Gastroesophageal sphincter (tissue), 4 donors: ENCODE measurements at regions not wholly inside any gene's neighbourhood (a gene's known extent, or its start where the extent isn't known, plus 50 kb on each side); places are given as distances from the start of the nearest gene placed in this dataset.

Experiments
- ATAC-seq: fragments of 150-250 bp; one replicate; pipeline ENCODE4 v1.9.1; 2016; ENCODE audit warnings: mild to moderate bottlenecking, moderate library complexity
- H3K27ac ChIP-seq, 4 donors: fragments of 200-600 bp; sonication (generic) in 3 of 4; 1 replicate in 3 of 4; 2 replicates in 1 of 4; pipeline ENCODE4 v1.5.1; 2016 to 2019
- H3K27me3 ChIP-seq: fragments of 200-600 bp; sonication (generic); one replicate; pipeline ENCODE4 v1.5.1; 2019
- H3K36me3 ChIP-seq, 2 donors: fragments of 200-600 bp; sonication (generic); one replicate each; pipeline ENCODE4 v1.5.1; 2019; ENCODE audit warnings: control low read depth in 1 of 2
- H3K4me1 ChIP-seq, 3 donors: fragments of 200-600 bp; sonication (generic); 1 replicate in 2 of 3; 2 replicates in 1 of 3; pipeline ENCODE4 v1.5.1; 2016 to 2019; ENCODE audit warnings: control low read depth in 2 of 3
- H3K4me3 ChIP-seq, 2 donors: fragments of 200-600 bp; sonication (generic); one replicate each; pipeline ENCODE4 v1.5.1; 2019; ENCODE audit warnings: mild to moderate bottlenecking in 1 of 2, moderate library complexity in 1 of 2
- H3K9me3 ChIP-seq, 3 donors: fragments of 200-600 bp; sonication (generic); one replicate each; pipeline ENCODE4 v1.5.1; 2017 to 2019; ENCODE audit warnings: control low read depth in 2 of 3
- EP300 ChIP-seq: sonication (generic); formaldehyde crosslinking; IDR thresholded peaks from one replicate; pipeline ENCODE4 v1.6.1; 2017; ENCODE audit warnings: antibody characterized with exemption, mild to moderate bottlenecking
- POLR2A ChIP-seq, 2 donors: fragments of 450-650 bp; IDR thresholded peaks; one replicate each; pipeline ENCODE4 v1.6.1; 2017; ENCODE audit warnings: antibody characterized with exemption in 2 of 2, mild to moderate bottlenecking in 2 of 2, moderate library complexity in 1 of 2
- POLR2AphosphoS5 ChIP-seq: sonication (generic); formaldehyde crosslinking; IDR thresholded peaks from one replicate; pipeline ENCODE4 v1.6.1; 2017; ENCODE audit warnings: antibody characterized with exemption
- WGBS, 2 donors: methylation state at CpG; one replicate each; pipeline ENCODE4 v1.1.5; 2018; ENCODE audit warnings: low coverage in 1 of 2; 5-methylcytosine and 5-hydroxymethylcytosine counted together
- TF ChIP-seq, protein P1 (sequence below), 4 experiments: fragments of 200-600 bp in 2 of 4; fragments of 450-650 bp in 2 of 4; sonication (generic) in 1 of 4; IDR thresholded peaks; one replicate each; pipeline ENCODE4 v1.5.1; 2017 to 2019; ENCODE audit warnings: antibody characterized with exemption in 4 of 4, mild to moderate bottlenecking in 2 of 4, moderate library complexity in 2 of 4

DNA sequence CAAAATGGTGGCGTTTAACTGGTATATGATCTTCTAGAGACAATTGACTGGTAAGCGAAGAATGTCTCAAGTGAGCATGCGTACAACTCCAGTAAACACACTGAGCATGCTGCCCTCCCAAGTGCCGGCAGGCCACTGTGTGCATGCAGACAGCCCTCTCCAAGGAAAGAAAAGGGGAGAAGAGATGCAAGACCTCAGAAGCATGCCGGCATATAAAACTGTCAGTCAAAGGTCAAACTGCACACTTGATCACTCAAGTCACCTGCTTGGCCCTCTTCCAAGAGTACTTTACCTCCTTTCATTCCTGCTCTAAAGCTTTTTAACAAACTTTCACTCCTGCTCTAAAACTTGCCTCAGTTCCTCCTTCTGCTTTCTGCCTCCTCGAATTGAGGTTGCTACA, 910.2 kb downstream of the TAF11L14 start:
- Histone ChIP-seq H3K9me3 (peaks cover 0 to 12% (median 0%) of the 10 kb centered on the region in 3 donors), H3K36me3 (no peaks in the 10 kb centered on the region), H3K4me1 (no peaks in the 10 kb centered on the region), H3K27me3 (no peaks in the 10 kb centered on the region), H3K4me3 (no peak overlapping the region), H3K27ac (no peak overlapping the region)
- no peak for ATAC-seq
- 69 to 70% methylated on average over 6 of the region's 6 CpGs for WGBS, 2 donors
- TF ChIP-seq, protein P1, sequence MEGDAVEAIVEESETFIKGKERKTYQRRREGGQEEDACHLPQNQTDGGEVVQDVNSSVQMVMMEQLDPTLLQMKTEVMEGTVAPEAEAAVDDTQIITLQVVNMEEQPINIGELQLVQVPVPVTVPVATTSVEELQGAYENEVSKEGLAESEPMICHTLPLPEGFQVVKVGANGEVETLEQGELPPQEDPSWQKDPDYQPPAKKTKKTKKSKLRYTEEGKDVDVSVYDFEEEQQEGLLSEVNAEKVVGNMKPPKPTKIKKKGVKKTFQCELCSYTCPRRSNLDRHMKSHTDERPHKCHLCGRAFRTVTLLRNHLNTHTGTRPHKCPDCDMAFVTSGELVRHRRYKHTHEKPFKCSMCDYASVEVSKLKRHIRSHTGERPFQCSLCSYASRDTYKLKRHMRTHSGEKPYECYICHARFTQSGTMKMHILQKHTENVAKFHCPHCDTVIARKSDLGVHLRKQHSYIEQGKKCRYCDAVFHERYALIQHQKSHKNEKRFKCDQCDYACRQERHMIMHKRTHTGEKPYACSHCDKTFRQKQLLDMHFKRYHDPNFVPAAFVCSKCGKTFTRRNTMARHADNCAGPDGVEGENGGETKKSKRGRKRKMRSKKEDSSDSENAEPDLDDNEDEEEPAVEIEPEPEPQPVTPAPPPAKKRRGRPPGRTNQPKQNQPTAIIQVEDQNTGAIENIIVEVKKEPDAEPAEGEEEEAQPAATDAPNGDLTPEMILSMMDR (IDR thresholded peaks at IDR 0.05), result no peak
- TF ChIP-seq EP300, result no peak
- TF ChIP-seq POLR2A (IDR thresholded peaks at IDR 0.05), result no peak
- no peak for TF ChIP-seq POLR2AphosphoS5

DNA sequence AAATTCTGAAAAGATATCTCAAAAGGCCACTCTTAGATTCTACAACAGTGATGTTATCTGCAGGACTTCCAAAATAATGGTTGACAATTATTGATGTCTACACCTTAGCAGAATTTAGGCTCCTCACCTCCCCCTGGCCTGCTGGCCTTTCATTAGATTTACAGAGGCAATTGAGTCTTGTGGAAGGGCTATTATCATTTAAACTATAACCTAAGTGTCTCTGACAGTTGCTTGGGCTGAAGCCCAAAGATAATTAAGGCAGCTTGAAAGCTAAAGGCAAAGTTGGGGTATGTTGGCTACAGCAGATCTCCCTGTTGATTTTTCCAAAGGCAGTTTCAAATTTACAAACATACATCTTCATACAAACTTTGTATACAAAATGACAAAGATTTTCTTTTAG, 912.3 kb downstream of the TAF11L14 start:
- peaks cover 0 to 16% (median 0%) of the 10 kb centered on the region in 3 donors for H3K9me3 ChIP-seq
- no peaks in the 10 kb centered on the region for H3K4me1 ChIP-seq
- H3K36me3 ChIP-seq, result no peaks in the 10 kb centered on the region
- no peaks in the 10 kb centered on the region for H3K27me3 ChIP-seq
- no peak overlapping the region for H3K4me3 ChIP-seq
- no peak for ATAC-seq
- TF ChIP-seq POLR2A (IDR thresholded peaks at IDR 0.05), result no peak
- no peak overlapping the region for H3K27ac ChIP-seq

DNA sequence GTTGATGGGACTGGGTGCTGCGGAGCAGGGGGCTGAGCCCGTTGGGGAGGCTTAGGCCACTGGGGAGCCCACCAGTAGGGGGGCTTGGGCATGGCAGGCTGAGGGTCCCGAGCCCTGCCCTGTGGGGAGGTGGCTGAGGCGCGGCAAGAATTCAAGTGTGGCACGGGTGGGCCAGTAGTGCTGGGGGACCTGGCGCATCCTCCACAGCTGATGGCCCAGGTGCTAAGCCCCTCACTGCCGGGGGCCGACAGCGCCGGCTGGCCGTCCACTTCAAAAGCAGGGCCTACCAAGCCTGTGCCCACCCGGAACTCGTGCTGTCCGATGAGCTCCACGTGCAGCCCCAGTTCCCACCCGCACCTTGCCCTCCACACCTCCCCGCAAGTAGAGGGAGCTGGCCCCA, 917.5 kb downstream of the TAF11L14 start:
- H3K9me3 ChIP-seq, result peaks cover 0 to 23% (median 0%) of the 10 kb centered on the region in 3 donors
- H3K27me3 ChIP-seq, result no peaks in the 10 kb centered on the region
- H3K4me1 ChIP-seq, result no peaks in the 10 kb centered on the region
- H3K36me3 ChIP-seq, result no peaks in the 10 kb centered on the region
- no peak for ATAC-seq
- no peak overlapping the region for H3K4me3 ChIP-seq
- no peak overlapping the region for H3K27ac ChIP-seq
- TF ChIP-seq, protein P1 (IDR thresholded peaks at IDR 0.05), result no peak
- TF ChIP-seq EP300, result no peak
- no peak for TF ChIP-seq POLR2AphosphoS5
- no peak for TF ChIP-seq POLR2A (IDR thresholded peaks at IDR 0.05)
- 100% methylated on average over 5 of the region's 18 CpGs; no CpG with 5 or more reads in 1 of the 2 donors for WGBS, 2 donors

DNA sequence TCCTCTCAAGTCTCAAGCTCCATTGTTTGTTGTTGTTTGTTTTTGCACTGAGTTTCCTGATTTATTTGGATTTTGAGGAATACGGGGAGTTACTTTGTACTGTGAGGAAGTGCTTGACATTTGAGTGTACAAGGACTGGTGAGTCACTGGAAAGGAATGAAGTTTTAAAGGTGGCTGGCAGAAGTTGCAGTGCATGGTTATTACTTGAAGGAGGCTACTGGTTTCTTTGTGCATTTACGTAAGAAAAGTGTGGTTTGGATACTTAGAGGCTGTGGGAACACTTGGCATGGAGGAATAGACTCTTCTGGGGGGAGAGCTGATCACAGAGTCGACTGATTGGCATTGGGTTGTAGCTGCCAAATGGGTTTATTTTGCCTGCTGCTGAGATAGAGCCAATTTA, 919.0 kb downstream of the TAF11L14 start:
- Histone ChIP-seq H3K9me3 (peaks cover 0 to 22% (median 0%) of the 10 kb centered on the region in 3 donors), H3K27me3 (no peaks in the 10 kb centered on the region), H3K4me1 (no peaks in the 10 kb centered on the region), H3K4me3 (no peak overlapping the region), H3K36me3 (no peaks in the 10 kb centered on the region), H3K27ac (no peak overlapping the region)
- TF ChIP-seq, protein P1 (IDR thresholded peaks at IDR 0.05), result no peak
- TF ChIP-seq EP300, result no peak
- no peak for TF ChIP-seq POLR2AphosphoS5
- TF ChIP-seq POLR2A (IDR thresholded peaks at IDR 0.05), result no peak
- ATAC-seq, result no peak
- 38 to 50% methylated on average over 3 of the region's 3 CpGs for WGBS, 2 donors

DNA sequence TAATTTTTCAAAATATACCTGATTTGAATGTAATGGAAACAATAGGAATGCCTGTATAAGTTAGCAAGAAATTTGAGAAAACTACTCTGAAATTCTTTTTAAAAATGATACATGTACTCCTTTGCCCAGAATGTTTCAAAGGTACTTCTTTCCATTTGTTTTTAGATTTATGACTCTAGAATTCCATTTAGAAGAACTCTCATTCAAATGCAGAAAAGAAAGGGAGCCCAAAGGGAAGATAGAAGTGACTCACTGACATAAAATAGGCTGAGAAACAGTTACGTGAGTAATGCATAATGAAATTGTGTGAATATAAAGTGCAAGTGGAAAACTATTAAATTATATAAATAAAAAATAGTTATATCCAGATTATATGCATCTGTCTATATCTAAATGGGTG, 926.3 kb downstream of the TAF11L14 start:
- H3K27ac ChIP-seq, result no peak overlapping the region
- no peak for TF ChIP-seq POLR2A (IDR thresholded peaks at IDR 0.05)
- no peak for TF ChIP-seq EP300
- TF ChIP-seq, protein P1 (IDR thresholded peaks at IDR 0.05), result no peak
- no peak for TF ChIP-seq POLR2AphosphoS5
- no peaks in the 10 kb centered on the region for H3K36me3 ChIP-seq
- no peak overlapping the region for H3K4me3 ChIP-seq
- no peak for ATAC-seq
- H3K27me3 ChIP-seq, result no peaks in the 10 kb centered on the region
- H3K9me3 ChIP-seq, result no peaks in the 10 kb centered on the region
- H3K4me1 ChIP-seq, result no peaks in the 10 kb centered on the region
- WGBS, 2 donors, result 43 to 75% methylated on average over 1 of the region's 1 CpG

DNA sequence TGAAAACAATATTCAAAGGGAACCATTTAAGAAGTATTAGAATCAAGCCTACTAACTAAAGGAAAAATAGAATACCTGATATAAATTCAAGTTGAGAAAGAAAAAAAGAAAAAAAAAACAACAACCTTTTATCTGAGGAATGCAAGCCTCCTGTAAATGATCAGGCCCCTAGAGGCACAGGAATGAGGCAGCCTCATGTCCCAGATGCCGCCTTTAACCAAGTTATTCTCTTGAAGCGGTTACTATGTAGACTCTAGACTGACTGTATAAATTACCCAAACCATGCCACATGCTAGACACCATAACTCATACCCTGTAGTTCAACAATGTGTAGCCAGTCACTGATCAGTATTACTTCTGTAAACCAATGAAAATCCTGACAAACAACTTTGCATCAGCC, 929.6 kb downstream of the TAF11L14 start:
- WGBS, 2 donors, result 69% methylated on average over 2 of the region's 2 CpGs; no CpG with 5 or more reads in 1 of the 2 donors
- no peak for ATAC-seq

More for the DNA sequence above, 929.6 kb downstream of the TAF11L14 start:
- Histone ChIP-seq H3K36me3 (no peaks in the 10 kb centered on the region), H3K4me3 (no peak overlapping the region), H3K27ac (no peak overlapping the region), H3K4me1 (no peaks in the 10 kb centered on the region), H3K9me3 (no peaks in the 10 kb centered on the region), H3K27me3 (no peaks in the 10 kb centered on the region)
- TF ChIP-seq EP300, result no peak
- no peak for TF ChIP-seq POLR2A (IDR thresholded peaks at IDR 0.05)
- no peak for TF ChIP-seq POLR2AphosphoS5
- TF ChIP-seq, protein P1 (IDR thresholded peaks at IDR 0.05), result no peak
